ENCODE measurements at regions not wholly inside any gene's neighbourhood (a gene's known extent, or its start where the extent isn't known, plus 50 kb on each side); places are given as distances from the start of the nearest gene placed in this dataset.

GRCh38 chr7:18206331-18206730 lies 178.7 kb upstream of the PRPS1L1 start:
- TF ChIP-seq SUZ12 (IDR thresholded peaks at IDR 0.05) (no peak), LEF1 (IDR thresholded peaks at IDR 0.05; ENCODE audit: borderline replicate concordance) (no peak)
